ENCODE measurements at regions not wholly inside any gene's neighbourhood (a gene's known extent, or its start where the extent isn't known, plus 50 kb on each side); places are given as distances from the start of the nearest gene placed in this dataset.
"Not testable (repeated sequence)": the region's sequence is repeated elsewhere in the genome, so short reads cannot be mapped to it uniquely, and the experiment has no call there.

DNA sequence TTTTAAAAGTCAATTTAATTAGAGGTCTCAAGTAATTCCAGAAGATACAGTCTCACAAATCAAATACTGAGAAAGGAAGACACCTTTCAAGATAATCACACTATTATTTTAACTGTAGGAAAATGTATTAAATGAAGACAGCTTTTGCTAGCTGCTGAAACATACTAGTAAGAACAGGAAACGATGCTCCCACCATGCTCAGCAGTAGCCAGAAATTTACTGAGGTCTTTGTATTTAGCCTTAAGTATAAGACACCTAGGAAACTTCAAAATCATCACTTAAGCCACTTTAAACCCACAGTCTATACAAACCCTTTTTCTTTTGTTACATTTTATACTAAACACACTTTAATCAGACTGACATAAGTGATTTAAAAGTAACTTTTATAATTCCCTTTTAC, 72.7 kb upstream of the NPIPB12 start:
- not testable (repeated sequence) for DNase-seq

- DNase-seq, result not testable (repeated sequence)
These were observed 75.6 kb upstream of the NPIPB12 start for GRCh38 chr16:29581764-29582163.

- DNase-seq, result not testable (repeated sequence)
These were observed 71.1 kb upstream of the SPN start for GRCh38 chr16:29591919-29592318.

DNA sequence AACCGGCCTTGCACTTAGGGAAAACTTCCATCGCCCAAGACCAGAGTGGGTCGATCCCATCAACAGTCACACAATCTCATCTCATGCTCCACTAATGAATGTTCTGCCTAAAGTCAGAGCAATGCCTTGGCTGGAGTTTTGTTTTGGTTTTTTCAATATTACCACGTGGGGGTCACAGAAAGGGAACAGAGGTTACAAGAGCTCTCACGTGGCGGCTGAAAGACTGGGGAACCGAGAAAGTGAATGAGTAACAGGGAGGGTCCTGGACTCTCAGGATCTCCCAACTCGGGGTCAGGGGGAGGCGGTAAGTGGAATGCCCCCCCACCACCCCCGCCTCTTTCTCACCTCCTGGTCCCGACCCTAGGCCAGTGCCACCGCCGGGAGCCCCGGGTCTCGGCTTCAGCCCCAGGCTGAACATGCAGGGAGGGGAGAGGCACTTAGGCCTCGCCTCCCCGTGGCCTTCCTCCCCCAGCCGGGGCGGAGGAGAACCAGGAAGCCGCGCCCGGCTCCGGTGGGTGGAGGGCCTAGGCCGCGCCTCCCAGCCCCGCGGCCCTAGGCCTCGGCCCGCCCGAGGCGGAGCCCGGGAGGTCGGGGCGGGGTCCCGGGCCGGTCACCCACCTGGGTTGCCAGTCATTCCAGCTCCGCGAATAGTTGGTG, 68.7 kb upstream of the SPN start:
- DNase-seq, result peak; percentile 64

- peak; percentile 88 for DNase-seq
These were observed 67.9 kb upstream of the SPN start for GRCh38 chr16:29594926-29595838.

GRCh38 chr16:29597030-29597429, 66.0 kb upstream of the SPN start:
- not testable (repeated sequence) for DNase-seq

GRCh38 chr16:29600111-29601000, 62.7 kb upstream of the SPN start:
- DNase-seq, result peak; percentile 52

DNA sequence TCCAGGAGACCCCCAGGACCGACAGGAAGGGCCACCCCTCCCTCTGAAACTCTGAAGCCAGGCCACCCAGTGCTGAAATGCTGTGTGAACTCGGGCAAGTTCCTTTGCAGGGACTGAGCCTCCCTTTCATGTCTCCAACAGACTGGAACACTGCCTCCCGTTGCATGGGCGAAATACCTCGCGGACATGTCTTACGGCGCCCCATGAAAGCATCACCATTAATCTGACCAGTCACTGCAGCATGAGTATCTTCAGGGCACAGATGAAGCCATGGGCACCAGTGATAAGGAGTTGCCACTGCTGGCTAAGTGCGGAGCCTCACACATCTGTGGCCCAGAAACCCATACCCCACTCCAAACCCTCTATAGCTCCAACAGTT, 60.8 kb upstream of the SPN start:
- not testable (repeated sequence) for DNase-seq

DNA sequence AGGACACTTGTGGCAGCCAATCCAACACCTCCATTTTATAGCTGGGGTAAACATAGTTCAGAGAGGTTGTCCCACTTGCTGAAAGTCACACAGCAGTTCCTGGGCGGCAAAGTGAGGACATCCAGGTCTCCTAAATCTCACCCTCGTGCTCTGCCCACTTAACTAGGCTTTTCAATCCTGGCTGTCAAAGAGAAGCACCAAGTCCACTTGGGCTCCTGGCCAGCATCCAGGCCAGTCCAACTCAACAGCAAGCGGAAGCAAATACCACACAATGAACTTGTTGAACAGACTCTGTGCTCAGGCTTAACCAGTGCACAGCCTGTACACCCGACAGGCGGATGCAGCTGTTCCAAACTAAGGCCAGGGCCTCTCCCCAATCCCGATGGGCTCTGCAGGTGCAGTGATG, 60.4 kb upstream of the SPN start:
- not testable (repeated sequence) for DNase-seq

DNA sequence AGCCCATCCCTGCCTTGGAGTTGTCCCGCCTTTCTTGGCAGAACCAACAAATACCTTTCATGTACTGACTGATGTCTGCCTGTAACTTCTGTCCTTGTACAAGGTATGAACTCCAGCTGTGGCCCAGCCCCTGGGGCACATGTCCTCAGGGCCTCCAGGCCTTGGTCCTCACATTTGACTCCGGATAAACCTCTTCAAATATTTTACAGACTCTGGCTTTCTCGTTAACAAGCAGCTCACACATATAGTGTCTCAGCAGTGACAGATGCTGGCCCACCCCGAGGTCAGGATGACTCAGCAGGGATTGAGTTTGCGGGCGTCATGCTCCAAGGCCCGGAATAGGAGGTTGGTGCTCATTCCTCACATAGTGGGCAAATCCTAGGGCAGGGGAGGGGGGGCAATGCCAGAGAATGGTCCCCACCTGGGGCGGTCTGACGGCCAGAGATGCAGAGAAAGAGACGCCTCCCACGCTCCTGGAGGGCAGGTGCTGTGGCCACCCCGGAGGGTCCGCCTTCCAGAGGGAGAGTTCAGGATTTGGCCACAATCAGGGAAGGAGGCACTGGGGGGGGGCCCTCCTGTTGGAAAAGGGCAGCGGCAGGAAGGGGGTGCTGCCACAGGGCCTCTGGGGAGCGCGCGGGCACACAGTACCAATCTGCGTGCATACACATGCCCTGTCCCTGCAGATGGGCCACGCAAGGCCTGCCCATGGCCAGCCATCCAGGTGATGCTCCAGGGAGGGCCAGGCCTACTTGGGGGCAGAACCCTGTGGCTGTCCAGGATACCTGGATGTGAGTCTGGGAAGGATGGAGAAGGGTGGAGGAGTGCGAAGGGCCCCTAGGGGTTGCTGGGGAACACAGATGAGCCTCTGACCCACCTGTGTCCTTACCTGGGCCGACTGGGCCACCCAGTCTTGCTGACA, 58.2 kb upstream of the SPN start:
- DNase-seq, result not testable (repeated sequence)

DNA sequence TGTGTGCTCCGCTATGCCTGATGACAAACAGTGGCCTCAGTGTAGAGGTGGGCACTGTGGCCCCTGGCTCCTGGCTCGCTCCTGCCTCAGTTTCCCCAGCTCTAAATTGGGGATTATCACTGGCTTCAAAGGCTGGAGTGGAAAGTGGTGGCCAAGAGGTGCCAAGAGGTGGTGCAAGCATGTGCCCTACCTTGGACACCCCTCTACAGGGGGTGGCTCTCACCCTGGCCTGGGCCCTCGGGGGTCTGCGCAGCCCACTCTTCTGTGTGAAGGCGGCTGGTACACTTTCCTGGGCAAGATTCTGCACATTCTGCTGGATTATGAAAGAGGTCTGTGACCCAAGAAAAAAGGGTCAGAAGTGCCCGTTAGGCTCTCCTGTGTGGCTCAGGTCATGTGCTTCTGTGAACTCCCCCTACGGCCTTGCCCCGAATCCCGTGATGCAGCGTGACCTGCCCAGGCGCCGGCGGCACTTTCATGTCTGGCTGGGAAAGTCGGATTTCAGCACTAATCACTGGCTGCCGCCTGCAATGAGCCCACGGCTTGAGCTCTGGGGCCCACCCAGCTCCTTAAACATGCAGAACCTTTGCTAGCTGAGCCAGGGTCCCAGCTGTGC, 57.3 kb upstream of the SPN start:
- not testable (repeated sequence) for DNase-seq

DNA sequence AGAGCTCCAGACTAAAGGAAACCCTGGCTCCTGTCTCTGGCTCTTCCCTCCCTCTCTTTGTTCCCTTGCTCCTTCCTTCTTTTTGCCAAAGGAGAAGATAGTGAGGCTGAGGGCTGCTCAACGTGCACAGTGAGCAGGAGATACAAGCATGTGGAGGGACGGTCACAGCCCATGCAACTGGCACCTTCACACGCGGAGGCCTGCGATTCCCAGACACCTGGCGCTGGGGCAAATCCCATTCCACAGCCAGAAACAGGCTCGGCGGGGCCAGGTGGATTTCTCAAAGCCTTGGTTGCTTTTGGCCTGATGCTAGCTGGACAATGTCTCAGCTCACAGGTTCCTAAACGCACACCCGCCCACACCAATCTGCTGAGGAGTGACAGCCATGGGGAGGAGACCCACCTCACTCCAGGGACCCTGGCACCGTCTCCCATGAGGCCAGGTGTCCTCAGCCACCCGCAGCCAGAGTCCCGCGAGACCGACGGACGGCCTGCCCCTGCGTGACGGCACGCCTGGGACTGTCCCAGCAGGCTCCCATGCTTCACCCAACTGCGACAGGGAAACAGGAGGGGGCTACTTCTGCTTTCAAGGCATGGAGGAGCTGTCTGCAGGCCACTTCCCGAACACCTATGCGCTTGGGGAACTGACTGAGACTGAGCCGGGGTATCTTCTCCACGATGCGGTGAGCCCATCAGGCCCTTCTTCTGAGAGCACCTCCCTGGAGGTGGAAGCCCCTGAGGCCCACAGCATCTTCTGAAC, 56.2 kb upstream of the SPN start:
- not testable (repeated sequence) for DNase-seq

- not testable (repeated sequence) for DNase-seq
These were observed 55.6 kb upstream of the SPN start for GRCh38 chr16:29607428-29607823.

DNA sequence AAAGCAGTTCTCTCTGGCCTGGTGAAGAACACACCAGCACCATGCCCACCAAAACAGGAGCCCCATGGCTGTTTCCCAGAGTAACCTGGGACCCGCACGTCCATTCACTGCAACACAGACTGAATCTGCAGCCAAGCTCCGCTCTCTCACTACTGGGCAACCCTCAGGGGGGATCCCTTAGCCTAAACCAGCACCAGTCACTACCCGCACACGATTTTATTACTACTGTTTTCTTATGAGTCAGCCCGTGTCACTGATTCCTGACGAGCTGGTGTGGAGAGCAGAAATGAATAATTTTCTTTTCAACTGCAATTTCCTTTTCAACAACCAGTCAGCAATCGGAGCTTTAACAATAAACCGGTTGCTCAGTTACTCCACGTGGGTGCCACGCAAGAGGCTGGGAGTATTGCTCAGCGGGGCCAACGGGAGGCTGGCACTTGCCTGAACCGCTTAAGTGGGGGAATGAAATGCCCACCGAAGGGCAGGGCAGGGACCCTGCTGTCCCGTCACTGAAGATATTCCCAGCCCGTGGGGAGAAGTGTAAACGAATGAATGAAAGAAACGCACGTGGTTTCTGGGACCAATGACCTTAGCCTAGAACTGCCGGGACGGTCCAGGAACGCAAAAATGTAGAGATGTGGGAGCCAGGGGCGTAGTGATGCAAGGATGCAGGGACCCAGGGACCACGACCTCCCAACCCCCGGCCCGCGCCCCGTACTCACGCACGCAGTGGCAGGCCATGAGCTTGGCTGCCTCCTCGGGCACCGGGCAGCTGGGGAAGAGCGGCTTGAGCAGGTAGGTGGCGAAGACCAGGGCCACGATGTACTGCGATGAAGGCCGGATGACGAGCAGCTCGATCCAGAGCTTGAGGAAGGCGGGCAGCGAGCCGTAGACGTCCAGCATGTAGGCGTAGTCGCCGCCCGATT, 50.4 kb upstream of the SPN start:
- not testable (repeated sequence) for DNase-seq

Measured in activated effector memory CD4-positive, alpha-beta T cell treated with Interleukin-2 at 50 U/mL for 16 hours (primary cell).